HEK293T (cell line): ENCODE measurements at regions not wholly inside any gene's neighbourhood (a gene's known extent, or its start where the extent isn't known, plus 50 kb on each side); places are given as distances from the start of the nearest gene placed in this dataset.

Experiments
- FOXK2 ChIP-seq: fragments of 450-650 bp; IDR thresholded peaks from 2 replicates; pipeline ENCODE4 v1.6.1; 2016; ENCODE audit warnings: mild to moderate bottlenecking
- FOXM1 ChIP-seq: fragments of 450-650 bp; IDR thresholded peaks from 2 replicates; pipeline ENCODE4 v1.6.1; 2017; ENCODE audit warnings: mild to moderate bottlenecking, borderline replicate concordance
- HDGF ChIP-seq: fragments of 450-650 bp; IDR thresholded peaks from 2 replicates; pipeline ENCODE4 v1.6.1; 2017; ENCODE audit warnings: antibody characterized with exemption, borderline replicate concordance
- LEF1 ChIP-seq: fragments of 450-650 bp; IDR thresholded peaks from 2 replicates; pipeline ENCODE4 v1.6.1; 2017; ENCODE audit warnings: mild to moderate bottlenecking, borderline replicate concordance
- SP1 ChIP-seq: fragments of 450-650 bp; IDR thresholded peaks from 2 replicates; pipeline ENCODE4 v1.6.1; 2017
- SUZ12 ChIP-seq: fragments of 450-650 bp; IDR thresholded peaks from 2 replicates; pipeline ENCODE4 v1.6.1; 2016; ENCODE audit warnings: mild to moderate bottlenecking
- TF ChIP-seq, protein P1 (sequence below): fragments of 450-650 bp; IDR thresholded peaks from 2 replicates; pipeline ENCODE4 v1.6.1; 2016

DNA sequence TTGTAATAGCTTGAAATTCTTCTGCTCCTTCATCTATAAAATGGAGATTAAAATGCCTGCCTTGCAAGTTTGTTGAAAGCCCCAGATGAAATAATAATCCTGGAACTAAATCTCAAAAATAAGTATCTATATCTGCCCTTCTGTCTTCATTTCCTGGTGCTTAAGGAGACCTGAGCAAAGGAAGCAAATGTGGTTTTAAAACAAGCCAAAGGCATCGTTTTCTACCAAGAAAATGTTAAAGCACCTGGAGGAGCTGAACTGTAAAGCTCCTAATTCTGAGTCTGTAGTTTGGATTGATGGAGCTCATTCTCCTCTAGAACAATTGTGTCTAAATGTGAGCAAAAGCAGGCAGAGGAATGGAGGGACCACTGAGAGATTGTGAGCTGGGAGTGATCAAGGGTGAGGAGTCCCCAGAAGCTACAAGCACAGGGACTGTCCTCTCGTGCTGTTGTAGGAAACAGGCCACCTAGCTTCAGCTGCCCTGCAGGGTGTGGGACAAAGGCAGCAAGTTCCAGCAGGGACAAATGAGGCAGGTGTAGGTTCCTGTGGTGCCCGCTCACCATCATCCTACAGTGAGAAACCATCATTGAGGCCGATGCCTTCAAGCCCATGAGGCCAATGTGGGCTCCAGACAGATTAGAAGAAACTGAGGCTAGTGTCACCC, 420.7 kb upstream of the TRIB2 start:
- TF ChIP-seq SP1: no peak
- TF ChIP-seq, protein P1, sequence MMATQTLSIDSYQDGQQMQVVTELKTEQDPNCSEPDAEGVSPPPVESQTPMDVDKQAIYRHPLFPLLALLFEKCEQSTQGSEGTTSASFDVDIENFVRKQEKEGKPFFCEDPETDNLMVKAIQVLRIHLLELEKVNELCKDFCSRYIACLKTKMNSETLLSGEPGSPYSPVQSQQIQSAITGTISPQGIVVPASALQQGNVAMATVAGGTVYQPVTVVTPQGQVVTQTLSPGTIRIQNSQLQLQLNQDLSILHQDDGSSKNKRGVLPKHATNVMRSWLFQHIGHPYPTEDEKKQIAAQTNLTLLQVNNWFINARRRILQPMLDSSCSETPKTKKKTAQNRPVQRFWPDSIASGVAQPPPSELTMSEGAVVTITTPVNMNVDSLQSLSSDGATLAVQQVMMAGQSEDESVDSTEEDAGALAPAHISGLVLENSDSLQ: no peak
- no peak for TF ChIP-seq FOXM1
- no peak for TF ChIP-seq SUZ12
- TF ChIP-seq HDGF: no peak
- no peak for TF ChIP-seq LEF1
- TF ChIP-seq FOXK2: no peak
